Cardiac septum (tissue), 1 donor: ENCODE measurements at regions not wholly inside any gene's neighbourhood (a gene's known extent, or its start where the extent isn't known, plus 50 kb on each side); places are given as distances from the start of the nearest gene placed in this dataset.
"Not testable (repeated sequence)": the region's sequence is repeated elsewhere in the genome, so short reads cannot be mapped to it uniquely, and the experiment has no call there.

Experiments
- DNase-seq: peaks from one replicate; pipeline ENCODE4 v3.0.0-alpha.2; 2020; ENCODE audit warnings: low spot score
- intact Hi-C: fragments of 100-400 bp; cut with DNase I; formaldehyde crosslinking; loops from one replicate; pipeline ENCODE4 v1.14.0; 2022
- donor health status: DM: no; HTN: no; CAD: no.

DNA sequence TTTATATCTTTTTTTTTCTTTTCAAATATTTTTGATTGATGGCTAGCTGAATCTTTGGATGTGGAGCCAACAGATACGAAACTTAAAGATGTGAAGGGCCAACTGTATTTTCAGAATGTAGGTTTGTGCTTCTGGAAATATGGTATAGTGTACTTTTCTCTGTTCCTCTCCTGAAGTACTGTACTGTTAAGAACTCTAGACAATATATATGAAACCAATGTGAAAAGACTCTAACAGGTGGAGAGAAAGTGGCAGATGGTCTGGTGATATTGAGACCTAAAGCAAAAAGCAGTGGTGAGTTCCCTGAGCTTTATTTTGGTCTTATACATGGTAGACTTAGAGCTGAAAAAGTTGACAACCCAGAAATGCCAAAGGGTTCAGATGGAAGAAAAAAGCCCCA is 185.0 kb upstream of the GRIN3A start:
- intact Hi-C loops = no loop called here
- no peak for DNase-seq

DNA sequence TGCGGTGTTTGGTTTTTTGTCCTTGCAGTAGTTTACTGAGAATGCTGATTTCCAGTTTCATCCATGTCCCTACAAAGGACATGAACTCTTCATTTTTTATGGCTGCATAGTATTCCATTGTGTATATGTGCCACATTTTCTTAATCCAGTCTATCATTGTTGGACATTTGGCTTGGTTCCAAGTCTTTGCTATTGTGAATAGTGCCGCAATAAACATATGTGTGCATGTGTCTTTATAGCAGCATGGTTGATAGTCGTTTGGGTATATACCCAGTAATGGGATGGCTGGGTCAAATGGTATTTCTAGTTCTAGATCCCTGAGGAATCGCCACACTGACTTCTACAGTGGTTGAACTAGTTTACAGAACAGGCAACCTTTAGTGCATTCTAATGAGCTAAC is 178.5 kb upstream of the GRIN3A start:
- DNase-seq, intact Hi-C loops: not testable (repeated sequence)

DNA sequence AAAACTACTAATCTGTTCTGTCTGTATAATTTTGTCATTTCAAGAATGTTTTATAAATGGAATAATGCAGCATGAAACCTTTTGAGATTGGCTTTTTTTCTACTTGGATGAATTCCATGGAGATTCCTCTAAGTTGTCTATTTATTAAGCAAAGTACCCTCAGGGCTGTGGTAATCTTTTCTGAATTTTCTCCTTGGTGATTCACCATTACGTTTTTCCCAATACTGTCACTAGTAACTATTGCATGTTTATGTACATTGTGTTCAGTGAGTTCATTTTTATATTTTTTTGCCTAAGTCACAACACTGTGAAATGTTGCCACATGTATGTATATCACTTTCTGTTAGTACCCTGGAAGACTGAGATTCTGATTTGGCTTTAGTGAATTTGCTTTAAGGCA is 177.0 kb upstream of the GRIN3A start:
- intact Hi-C loops = no loop called here
- no peak for DNase-seq

DNA sequence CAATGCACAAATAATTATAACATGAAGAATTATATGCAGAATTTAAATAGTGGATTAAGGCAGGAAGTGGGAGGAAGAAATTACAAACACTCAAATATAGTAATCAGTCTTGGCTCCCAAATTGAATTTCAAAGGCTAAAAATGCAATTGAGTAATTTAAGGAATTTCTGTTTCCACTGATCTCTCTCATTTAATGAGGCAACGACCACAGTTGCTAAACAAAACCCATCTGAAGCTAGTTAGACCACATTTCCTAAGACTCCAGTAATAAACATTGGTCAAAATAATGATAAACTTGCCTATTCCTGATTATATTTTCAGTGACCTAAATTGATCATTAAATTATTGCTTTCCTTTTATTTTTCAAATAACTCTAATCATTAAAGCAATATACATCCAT is 174.3 kb upstream of the GRIN3A start:
- DNase-seq = no peak
- intact Hi-C loops = no loop called here

DNA sequence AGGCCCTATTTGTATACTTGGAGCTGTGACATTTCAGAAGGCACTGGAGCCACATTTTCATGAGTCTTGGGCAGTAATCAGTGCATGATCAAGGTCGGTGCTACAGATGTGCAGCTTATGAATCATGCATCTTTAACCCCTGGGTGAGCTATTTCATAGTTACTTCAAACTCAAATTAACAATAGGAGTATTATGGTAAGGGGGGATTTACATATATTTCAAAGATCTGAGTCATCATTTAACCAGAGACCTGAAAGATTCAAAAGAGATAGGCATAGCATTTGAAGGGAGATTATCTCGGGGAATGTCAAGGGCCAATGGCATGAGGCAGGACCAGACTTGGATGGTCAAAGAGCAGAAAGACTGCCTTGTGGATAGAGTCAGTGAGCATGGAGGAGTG is 169.0 kb upstream of the GRIN3A start:
- DNase-seq = no peak
- intact Hi-C loops = no loop called here

DNA sequence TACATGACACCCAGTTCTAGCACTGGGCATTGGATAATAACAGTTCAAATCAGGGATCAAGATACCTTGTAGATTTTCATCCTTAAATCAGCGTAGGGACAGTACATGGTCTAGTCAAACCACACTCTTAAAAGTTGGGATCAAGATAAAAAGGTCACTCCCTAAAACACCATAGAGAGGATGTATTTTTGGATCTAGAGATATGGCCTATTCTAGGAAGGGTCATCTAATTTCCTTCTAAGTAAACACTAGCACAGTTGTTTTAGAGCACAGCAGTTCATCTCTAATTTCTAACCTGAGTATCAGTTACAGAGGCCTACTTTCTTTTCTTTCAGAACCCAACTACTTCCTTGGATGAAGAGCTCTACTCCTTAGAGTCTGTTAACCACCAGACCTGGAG is 166.4 kb upstream of the GRIN3A start:
- intact Hi-C loops = no loop called here
- DNase-seq = no peak

DNA sequence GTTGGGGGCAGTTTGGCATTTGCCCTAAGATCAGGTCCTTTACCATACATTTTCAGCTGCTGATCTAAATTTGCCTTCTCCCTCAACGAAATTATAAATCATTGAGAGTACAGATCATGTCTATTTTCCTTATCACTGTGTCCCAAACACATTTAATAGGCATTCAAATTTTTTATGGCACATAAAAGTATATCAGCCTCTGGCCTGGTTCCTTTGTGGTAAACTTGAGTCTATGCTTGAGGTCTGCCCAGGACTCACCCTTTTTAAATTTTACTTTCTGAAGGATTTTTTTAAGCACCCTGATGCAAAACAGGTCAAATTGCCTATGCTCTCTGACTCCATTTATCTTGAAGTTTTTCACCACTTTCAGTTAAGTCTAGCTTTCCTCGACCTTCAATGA is 163.6 kb upstream of the GRIN3A start:
- intact Hi-C loops = no loop called here
- no peak for DNase-seq

DNA sequence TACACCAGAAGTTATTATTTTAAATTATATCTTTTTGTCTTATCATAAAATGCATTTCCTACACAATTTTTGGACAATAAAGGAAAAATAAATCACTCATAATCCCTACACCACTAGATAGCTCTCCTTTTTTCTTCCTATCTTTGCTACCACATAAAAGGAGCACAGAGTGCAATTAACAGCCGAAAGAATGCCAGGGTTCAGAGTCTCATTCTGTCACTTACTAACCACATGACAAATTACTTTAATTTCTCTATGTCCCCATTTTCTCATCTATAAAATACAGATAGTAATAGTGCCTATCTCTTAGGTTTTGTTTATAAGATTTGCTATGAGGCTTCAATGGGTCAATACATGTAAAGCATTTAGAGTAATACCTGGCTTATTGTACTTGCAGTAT is 158.7 kb upstream of the GRIN3A start:
- no peak for DNase-seq
- intact Hi-C loops = no loop called here

DNA sequence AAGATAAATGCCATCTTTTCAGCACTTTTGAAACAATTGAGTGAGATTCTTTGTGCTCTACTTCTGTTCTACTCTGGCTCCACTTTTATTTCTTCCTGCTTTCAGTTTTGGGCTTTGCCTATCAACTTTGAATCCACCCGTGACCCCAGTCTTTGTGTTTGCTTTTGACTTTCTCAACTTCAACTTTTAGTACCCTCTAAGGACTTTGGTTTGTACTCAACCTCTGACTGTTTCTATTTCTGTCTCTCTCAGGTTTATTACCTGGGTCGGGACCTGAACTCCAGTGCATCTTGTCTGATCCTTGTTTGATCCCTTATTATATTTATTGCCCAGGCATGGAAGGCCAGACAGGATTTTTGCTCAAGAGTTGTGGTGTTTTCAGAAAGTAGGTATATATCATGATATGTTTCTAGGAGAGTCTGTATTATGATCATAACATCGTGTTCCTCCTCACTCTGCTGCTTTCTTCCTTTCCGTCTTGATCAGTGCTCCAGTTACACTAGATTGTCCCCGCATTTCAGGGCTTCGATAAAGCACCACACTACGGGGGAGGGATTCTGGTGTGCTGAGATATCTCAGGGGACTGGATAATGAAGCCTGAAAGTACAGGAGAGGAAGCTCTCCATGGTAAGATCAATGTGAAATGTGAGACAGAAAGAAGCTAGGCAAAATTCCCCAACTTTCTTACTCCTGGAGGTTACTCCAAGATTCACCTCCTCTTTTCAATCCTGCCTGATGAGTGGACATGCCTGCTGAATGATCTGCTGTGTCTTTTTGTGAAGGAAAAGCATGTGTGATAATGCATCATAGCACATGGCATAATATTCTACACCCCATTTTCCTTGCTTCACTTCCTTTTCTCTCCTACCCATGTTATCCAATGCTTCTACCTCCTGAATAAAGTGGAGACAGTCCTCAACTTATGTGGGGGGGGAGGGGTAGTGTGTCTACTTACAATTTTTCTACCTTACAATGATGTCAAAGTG is 155.5 kb upstream of the GRIN3A start:
- DNase-seq = no peak
- intact Hi-C loops = no loop called here

DNA sequence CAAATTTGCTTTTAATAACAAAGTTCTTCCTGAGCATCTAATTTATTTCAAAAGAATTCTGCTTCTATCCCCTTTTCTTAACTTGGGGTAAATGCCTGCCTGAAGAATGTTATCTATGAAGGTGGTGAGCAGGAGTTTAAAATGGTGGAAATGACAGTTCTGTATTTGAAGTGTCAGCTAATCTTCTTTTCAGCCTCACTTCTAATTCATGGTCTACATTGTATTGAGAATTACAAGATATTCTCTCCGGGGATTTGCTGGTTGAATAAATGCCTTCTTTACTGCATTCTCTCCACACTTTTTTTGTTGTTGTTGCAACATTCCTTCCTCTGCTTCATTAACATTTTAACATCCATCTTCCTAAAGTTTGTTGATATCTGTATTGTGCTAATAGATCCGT is 143.1 kb upstream of the GRIN3A start:
- intact Hi-C loops = no loop called here
- DNase-seq = no peak

DNA sequence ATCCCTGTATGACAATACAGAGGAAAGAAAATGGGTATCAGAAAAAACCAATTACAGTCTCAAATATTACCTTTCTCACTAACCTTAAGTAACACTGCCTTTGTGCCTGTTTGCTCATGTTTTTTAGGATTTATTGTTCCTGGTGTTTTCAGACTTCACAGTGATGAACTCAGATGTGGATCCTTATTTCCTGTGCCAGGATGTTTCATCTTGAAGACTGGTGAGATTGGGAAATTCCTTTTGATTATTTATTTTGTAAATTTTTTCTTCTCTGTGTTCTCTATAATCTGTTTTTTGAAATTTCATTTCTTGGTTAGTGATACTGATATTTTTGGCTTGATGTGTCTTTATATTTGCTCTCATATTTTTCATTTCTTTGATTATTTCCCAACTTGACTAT is 142.4 kb upstream of the GRIN3A start:
- intact Hi-C loops = no loop called here
- no peak for DNase-seq

DNA sequence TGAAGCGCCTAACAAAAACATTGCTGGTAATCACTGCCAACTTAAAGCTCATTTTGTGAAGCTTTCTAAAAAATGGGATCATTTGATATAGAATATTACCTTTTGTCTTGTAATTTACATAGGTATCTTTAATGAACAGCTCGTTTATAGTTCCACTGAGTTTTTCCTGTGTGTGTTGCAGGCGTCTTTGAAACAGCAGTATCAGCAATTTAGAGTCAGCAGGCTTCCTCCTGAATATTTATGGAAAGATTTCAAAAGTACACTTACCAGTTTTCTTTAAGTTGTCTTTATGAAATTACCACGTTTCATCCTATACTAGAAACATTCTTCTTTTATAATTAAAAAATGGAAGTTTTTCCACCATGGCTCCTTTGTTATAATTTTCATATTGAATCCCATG is 140.3 kb upstream of the GRIN3A start:
- intact Hi-C loops = no loop called here
- DNase-seq = no peak

DNA sequence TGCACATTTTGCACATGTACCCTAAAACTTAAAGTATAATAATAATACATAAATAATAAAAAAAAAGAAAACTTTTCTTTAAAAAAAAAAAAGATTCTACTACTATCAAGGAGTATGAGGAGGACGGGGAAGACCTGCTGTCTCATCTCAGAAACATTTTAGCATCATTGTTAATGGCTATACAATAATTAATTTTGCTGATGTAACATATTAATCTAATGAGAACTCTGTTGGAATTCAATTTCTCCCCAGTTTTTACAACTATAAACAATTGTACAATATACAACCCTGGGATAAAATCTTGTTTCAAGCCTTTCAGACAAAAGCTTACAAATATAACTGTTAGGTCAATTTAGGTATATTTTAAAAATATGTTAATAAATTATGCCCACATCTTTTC is 139.0 kb upstream of the GRIN3A start:
- intact Hi-C loops = no loop called here
- no peak for DNase-seq

DNA sequence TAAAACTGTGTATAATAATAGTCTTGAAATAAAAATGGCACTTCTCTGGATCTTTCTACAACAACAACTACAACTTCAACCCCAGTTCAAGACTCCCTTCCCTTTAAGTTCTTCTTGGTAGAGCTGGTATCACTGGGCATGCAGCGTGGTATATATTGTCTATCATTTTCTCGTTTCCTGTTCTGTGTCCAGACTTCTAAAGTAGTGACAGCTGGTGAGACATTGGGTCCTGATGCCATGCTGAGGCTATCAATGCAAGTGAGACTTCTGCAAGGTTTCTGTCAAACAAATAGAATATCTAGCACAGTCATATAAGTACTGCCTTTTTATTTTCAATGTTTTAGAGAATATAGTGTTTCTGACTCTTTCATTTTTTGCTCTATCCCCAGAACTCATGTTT is 123.0 kb upstream of the GRIN3A start:
- intact Hi-C loops = no loop called here
- DNase-seq = no peak

DNA sequence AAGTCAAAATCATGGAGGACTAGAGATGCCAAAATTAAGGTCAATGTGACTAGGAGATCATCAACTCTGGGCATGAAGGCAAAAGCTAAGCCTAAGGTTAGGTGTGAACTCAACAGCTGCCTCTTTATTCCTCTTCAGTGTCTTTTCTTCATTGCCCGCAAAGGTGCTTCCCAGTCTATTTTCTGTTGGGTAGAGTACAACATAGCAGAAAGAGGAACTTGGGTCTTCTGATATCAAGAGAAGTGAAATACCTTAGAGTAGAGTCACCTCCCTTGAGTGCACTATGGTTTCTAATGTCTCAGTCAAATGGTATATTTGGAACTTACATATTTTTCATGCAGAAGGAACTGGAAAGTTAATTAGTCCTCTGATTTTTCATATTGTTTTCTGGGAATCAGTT is 122.5 kb upstream of the GRIN3A start:
- DNase-seq = no peak
- intact Hi-C loops = no loop called here

DNA sequence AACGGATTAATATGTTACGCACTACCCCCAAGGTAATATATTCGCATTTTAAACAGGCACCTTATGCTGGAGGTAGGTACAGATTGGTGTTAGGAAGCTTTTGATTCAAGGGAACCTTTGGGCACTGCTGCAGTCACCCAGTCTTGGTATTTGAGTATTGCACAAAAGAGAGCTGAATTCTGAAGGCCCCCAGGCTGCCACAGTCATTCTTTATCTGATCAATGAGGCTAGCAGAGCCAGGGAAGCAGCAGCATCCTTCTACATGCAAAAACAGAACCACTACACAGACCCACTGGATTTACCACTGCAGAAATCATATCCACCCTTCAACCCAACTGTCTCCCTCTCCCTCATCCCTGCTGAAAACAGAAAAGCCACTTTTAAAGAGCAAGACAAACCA is 121.2 kb upstream of the GRIN3A start:
- intact Hi-C loops = no loop called here
- no peak for DNase-seq

DNA sequence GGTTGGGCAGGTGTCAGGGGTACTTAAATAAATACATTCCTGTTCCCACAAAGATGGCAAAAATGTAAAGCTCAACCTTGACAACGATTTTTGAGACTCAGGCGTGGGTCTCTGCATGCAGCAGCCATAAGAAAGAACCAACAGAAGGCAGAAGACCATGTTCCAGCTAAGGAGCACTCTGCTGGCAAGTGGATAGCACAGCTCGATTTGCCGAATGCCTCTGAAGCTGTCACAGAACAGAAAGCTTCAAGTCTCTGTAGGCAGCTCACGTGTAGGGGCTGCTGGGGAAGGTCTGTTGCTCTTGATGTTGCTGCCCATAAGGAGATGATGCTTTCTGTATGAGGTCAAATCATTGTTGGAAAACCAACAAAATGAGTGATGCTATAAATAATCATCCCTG is 119.6 kb upstream of the GRIN3A start:
- no peak for DNase-seq
- intact Hi-C loops = no loop called here

DNA sequence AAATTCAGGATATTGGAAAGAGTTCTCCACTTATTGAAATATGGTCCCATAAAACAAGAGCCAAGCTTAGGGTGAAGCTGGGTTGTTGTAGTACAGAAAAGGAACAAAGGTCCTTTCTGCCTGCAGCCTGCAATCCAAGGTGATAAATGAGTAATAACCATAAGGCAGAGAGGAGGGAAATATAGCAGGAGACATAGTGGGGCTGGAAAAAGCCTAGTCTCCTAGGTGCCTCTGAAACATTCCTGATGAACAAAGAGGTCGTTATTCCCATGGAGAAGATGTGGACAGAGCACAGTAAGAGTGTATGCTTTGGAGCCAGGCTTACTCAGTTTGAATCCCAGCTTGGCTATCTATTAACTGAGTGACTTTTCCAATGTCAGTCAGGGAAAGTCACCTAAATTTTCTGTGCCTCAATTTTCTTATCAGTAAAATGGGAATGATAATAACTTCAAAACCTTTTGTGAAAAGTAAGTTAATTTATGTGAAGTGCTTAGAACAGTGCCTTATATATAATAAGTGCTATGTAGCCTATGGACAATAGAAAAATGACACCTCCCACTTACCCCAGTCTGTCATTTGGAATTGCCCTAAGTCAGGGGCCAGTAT is 110.8 kb upstream of the GRIN3A start:
- DNase-seq = no peak
- intact Hi-C loops = no loop called here

DNA sequence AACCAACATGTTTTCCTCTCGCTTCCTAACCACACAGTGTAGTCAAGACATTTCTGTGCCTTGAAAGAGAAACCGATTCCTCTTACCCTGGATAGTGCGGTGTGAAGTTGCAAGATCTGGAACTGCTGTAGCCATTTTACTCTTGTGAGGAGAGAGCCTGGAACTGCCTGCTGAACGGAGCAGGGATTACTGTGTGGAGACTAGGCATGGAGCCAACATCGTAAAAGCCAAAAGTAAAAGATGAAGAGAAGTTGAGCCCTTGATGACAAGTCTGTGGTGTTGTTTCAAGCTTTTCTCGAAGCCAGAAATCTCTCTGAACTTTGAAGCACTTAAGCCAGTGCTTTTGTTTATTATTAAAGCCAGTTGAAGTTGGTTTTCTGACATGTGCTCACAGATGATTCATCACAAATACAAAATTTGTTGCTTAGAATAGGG is 110.1 kb upstream of the GRIN3A start:
- no peak for DNase-seq
- intact Hi-C loops = no loop called here

DNA sequence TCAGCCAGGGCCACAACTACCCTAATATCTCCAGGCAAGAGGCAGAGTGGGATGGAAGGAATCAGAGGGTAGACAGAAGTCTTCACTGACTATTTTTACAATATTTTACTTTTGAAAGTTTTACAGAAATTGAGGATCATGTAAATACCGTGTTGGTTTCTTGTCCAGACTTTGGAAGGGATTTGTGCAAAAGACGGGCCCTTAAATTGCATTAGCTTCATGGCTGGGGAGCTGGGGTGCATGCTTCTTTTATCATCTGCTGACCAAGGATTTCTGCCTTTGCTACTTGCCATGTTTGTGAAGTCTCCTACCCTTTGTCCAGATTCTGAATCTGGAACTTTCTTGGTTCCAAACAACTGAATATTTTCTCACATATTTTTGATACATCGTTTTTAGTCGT is 107.7 kb upstream of the GRIN3A start:
- no peak for DNase-seq

DNA sequence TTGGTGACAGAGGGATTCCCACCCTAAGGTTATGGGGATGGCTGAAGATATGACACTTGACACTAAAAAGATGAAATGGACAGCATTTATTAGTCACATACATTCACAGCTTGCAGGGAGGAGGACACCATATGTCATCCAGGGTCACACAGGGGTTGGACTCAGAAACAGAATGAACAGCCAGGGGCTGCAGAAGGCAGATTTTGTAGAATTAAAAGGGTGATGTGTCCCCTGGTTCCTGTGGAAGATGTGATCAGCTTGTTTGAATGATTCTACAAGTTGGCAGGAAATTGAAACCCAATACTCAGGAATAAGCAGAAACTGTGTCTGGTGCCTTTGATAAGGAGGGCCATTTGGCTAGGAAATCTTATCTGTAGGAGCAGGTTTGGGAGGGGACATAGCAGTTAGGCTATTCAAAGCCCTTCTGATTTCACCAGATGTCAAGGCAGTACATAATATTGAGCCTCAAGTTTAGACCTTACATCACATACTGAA is 102.3 kb upstream of the GRIN3A start:
- intact Hi-C loops = no loop called here
- DNase-seq = no peak

More for the DNA sequence above, 107.7 kb upstream of the GRIN3A start:
- intact Hi-C loops = no loop called here
